Fibroblast of villous mesenchyme (primary cell): ENCODE measurements at regions not wholly inside any gene's neighbourhood (a gene's known extent, or its start where the extent isn't known, plus 50 kb on each side); places are given as distances from the start of the nearest gene placed in this dataset.
"Not testable (repeated sequence)": the region's sequence is repeated elsewhere in the genome, so short reads cannot be mapped to it uniquely, and the experiment has no call there.

ENCODE experiments used
- DNase-seq: peaks from one replicate; pipeline ENCODE4 v3.0.0-alpha.2; 2010; ENCODE audit warnings: low read depth
- H3K4me3 ChIP-seq: 2 replicates; pipeline ENCODE4 v1.5.1; 2011; ENCODE audit warnings: low read depth, mild to moderate bottlenecking, low read length
- TF ChIP-seq, protein P1 (sequence below): IDR thresholded peaks from 2 replicates; pipeline ENCODE4 v1.5.1; 2012; ENCODE audit warnings: low read depth, mild to moderate bottlenecking, low read length; ENCODE audit not compliant: insufficient read depth

DNA sequence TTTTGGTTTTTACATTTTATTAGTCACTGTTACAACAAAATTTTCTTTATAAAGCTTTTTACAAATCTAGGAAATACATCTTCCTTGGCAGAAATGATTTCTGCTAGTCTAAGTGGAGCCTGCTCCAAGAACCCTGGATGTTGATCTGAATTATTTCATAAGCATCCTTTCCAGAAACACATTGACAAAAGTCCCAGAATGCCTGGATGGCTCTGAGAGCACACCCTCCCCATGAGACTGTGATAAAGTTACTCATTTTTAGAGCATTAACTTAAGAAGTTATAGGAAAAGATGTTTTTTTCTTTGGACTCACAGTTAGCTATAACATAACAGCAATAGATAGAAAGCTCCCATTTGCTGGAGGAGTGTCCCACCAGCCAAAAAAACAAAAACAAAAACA is 559.6 kb upstream of the SPRY2 start:
- DNase-seq: no peak
- H3K4me3 ChIP-seq: no peak overlapping the region
- TF ChIP-seq, protein P1, sequence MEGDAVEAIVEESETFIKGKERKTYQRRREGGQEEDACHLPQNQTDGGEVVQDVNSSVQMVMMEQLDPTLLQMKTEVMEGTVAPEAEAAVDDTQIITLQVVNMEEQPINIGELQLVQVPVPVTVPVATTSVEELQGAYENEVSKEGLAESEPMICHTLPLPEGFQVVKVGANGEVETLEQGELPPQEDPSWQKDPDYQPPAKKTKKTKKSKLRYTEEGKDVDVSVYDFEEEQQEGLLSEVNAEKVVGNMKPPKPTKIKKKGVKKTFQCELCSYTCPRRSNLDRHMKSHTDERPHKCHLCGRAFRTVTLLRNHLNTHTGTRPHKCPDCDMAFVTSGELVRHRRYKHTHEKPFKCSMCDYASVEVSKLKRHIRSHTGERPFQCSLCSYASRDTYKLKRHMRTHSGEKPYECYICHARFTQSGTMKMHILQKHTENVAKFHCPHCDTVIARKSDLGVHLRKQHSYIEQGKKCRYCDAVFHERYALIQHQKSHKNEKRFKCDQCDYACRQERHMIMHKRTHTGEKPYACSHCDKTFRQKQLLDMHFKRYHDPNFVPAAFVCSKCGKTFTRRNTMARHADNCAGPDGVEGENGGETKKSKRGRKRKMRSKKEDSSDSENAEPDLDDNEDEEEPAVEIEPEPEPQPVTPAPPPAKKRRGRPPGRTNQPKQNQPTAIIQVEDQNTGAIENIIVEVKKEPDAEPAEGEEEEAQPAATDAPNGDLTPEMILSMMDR: no peak

DNA sequence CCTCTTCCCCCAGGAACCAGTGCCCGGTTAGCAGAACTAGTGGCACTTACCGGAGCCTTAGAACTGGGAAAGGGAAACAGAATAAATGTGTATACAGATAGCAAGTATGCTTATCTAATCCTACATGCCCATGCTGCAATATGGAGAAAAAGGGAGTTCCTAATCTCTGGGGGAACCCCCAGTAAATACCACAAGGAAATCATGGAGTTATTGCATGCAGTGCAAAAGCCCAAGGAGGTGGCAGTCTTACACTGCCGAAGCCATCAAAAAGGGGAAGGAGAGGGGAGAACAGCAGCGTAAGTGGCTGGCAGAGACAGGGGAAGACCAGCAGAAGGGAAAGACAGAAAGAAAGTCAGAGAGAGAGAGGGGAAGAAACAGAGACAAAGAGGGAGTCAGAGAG is 556.7 kb upstream of the SPRY2 start:
- DNase-seq, H3K4me3 ChIP-seq: not testable (repeated sequence)

DNA sequence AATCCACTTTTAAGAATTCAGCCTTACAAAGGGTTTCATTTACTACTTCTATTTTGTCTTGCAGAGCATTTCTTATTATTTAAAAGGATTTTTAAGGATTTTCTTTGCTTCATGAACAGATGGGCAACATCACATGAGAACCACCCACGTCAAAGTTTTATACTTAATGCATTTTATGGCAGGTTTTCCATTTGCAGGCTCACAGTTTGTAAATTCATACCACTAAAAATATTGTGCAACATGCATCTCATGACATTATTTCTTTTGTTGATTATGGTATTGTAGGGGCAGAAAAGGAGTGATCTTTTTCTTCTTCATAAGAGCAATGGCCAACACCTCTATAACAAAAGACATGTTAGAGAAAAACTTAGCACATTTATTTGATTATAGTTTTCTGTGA is 554.0 kb upstream of the SPRY2 start:
- no peak for DNase-seq
- H3K4me3 ChIP-seq: no peak overlapping the region
- TF ChIP-seq, protein P1: no peak

DNA sequence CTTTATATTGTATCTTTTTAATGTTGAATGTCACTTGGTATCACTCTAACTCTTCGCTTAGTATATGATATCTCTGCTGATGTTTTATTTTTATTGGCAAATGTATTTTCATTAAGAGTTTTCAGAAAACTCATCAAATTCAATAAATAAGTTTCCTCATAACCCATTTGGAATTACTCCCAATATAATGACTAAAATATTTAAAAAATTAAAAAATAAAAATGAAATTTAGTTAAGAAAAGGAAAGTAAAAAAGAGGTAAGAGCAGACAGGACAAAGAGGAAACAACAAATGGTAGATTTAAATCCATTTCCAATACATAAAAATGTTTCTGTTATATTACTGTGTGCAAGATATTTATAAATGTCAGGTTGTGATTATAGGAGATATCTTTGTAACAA is 548.9 kb upstream of the SPRY2 start:
- no peak for DNase-seq
- TF ChIP-seq, protein P1: no peak
- H3K4me3 ChIP-seq: no peak overlapping the region

DNA sequence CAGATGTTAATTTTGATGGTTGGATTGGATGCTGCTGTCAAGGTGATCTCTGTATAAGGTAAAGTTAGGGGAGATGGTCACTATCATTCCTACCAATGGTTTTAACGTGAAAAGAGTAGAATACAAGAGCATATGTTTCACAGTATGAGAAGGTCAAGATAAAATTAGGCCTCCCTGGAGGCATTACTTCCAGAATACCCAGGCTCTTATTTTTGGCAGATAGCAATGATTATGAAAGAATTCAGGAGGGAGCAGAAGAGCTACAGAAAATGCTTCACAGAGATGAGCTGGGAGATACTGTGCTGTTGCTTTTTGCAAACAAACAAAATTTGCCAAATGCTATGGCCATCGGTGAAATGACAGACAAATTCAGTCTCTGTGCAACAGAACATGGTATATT is 547.5 kb upstream of the SPRY2 start:
- no peak for DNase-seq

DNA sequence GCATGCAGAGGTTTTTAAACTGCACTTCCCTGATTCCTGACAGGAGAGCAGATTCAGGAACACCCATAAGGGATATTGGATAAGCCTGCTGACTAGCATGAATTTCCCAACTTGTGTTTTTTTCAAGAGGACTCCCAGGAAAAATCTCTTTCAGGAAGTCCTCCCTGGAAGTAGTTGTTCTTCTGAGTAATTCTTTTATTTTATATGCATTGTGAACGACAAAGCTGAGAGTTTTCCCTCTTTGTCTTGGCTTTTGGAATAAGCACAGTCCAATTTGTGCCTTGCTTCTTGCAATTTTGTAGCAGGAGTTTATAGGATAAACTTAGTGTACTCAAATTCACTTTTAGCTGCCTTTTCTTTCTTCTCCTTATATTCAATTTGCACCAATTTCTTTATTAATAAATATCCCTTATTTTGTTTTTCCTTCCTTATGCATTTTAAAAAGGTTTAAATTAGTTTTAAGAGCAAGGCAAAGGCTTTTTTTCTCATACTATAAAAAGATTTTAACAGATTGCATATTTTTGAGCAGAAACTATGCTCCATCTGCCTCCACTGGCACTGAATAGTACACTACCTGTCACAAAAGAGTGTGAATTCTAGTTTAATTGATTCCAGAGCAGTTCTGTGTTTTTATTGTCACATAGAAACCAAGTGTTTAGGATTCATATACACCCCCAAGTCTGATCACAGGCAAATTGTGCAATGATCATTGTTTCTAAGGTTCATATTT is 543.3 kb upstream of the SPRY2 start:
- no peak for DNase-seq
- TF ChIP-seq, protein P1: no peak
- no peak overlapping the region for H3K4me3 ChIP-seq

More for the DNA sequence above, 547.5 kb upstream of the SPRY2 start:
- no peak overlapping the region for H3K4me3 ChIP-seq
- TF ChIP-seq, protein P1: no peak

DNA sequence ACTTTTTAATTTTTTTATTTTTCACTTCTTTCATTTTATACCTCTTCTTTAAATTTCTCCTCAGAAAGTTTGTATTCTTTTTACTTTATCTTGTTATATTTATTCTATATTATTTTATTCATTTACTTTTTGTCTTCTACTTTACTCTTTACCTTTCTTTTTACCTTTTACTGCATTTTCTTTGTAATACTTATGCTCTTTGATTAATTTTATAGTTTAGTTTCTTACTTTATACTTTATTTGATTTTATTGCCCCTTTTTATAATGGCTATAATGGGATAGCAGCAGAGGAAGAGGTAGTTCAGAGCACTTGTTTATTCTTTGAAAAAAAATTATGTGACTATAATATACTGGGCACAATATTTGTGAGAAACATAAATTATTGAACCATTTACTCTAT is 542.6 kb upstream of the SPRY2 start:
- TF ChIP-seq, protein P1: no peak
- DNase-seq: no peak

More for the DNA sequence above, 542.6 kb upstream of the SPRY2 start:
- no peak overlapping the region for H3K4me3 ChIP-seq
